Naive thymus-derived CD4-positive, alpha-beta T cell (primary cell): ENCODE measurements at regions not wholly inside any gene's neighbourhood (a gene's known extent, or its start where the extent isn't known, plus 50 kb on each side); places are given as distances from the start of the nearest gene placed in this dataset.

ENCODE experiments used
- ATAC-seq: fragments of 150-1000 bp; cut with Tn5 transposase; 2 replicates; pipeline ENCODE4 v1.10.0; 2021; ENCODE audit warnings: mild to moderate bottlenecking, moderate library complexity
- CTCF ChIA-PET: fragments of 350-600 bp; sonication (Branson Sonifier 250); formaldehyde crosslinking; loops from one replicate; lab custom pipeline; 2021; ENCODE audit warnings: antibody characterized with exemption; lab: Charles Lee
- POLR2A ChIA-PET: fragments of 350-600 bp; sonication (Branson Sonifier 250); formaldehyde crosslinking; loops from one replicate; lab custom pipeline; 2021; ENCODE audit warnings: antibody characterized with exemption, inconsistent platforms; lab: Charles Lee
- DNase-seq, 9 donors: peaks; one replicate each; pipeline versions ENCODE4 v3.0.0 to v3.0.0-alpha.2; 2020 to 2022; ENCODE audit warnings: mixed read lengths in 1 of 9
- H3K27ac ChIP-seq: one replicate; pipeline ENCODE4 v1.7.0; 2013; ENCODE audit warnings: mild to moderate bottlenecking, low read depth, low read length, moderate library complexity
- H3K27me3 ChIP-seq, 2 donors: one replicate each; pipeline ENCODE4 v1.7.0; 2013; ENCODE audit warnings: low read length in 2 of 2, mild to moderate bottlenecking in 2 of 2, moderate library complexity in 2 of 2; ENCODE audit not compliant: control insufficient read depth in 2 of 2, insufficient read depth in 2 of 2
- H3K36me3 ChIP-seq, 3 experiments: 1 replicate in 2 of 3; 2 replicates in 1 of 3; pipeline ENCODE4 v1.7.0; 2013; ENCODE audit warnings: low read length in 3 of 3, mild to moderate bottlenecking in 3 of 3, moderate library complexity in 1 of 3; ENCODE audit not compliant: insufficient read depth in 3 of 3, control insufficient read depth in 2 of 3
- H3K4me1 ChIP-seq, 2 donors: one replicate each; pipeline ENCODE4 v1.7.0; 2013; ENCODE audit warnings: low read length in 2 of 2, mild to moderate bottlenecking in 2 of 2, moderate library complexity in 1 of 2; ENCODE audit not compliant: control insufficient read depth in 2 of 2, insufficient read depth in 2 of 2
- H3K4me3 ChIP-seq: 2 replicates; pipeline ENCODE4 v1.7.0; 2013; ENCODE audit warnings: mild to moderate bottlenecking, low read length
- H3K9me3 ChIP-seq, 3 experiments: 1 replicate in 2 of 3; 2 replicates in 1 of 3; pipeline ENCODE4 v1.7.0; 2013; ENCODE audit warnings: low read length in 3 of 3; ENCODE audit not compliant: control insufficient read depth in 2 of 3
- H3K27ac Mint-ChIP-seq, 9 donors: one replicate each; pipeline ENCODE4 v1.8.0; 2020 to 2022; ENCODE audit warnings: mixed read lengths in 9 of 9, mild to moderate bottlenecking in 8 of 9, moderate library complexity in 5 of 9, inconsistent platforms in 2 of 9
- H3K27me3 Mint-ChIP-seq, 5 donors: one replicate each; pipeline ENCODE4 v1.8.0; 2021 to 2022; ENCODE audit warnings: mixed read lengths in 5 of 5, mild to moderate bottlenecking in 1 of 5
- H3K36me3 Mint-ChIP-seq, 5 donors: one replicate each; pipeline ENCODE4 v1.8.0; 2020 to 2022; ENCODE audit warnings: mixed read lengths in 5 of 5, mild to moderate bottlenecking in 3 of 5, inconsistent platforms in 1 of 5
- H3K4me1 Mint-ChIP-seq, 7 donors: one replicate each; pipeline ENCODE4 v1.8.0; 2020 to 2022; ENCODE audit warnings: mixed read lengths in 7 of 7, mild to moderate bottlenecking in 3 of 7, inconsistent platforms in 1 of 7
- H3K4me3 Mint-ChIP-seq, 10 donors: one replicate each; pipeline ENCODE4 v1.8.0; 2020 to 2022; ENCODE audit warnings: mild to moderate bottlenecking in 10 of 10, mixed read lengths in 10 of 10, moderate library complexity in 6 of 10, inconsistent platforms in 2 of 10
- H3K9me3 Mint-ChIP-seq, 11 donors: one replicate each; pipeline ENCODE4 v1.8.0; 2020 to 2022; ENCODE audit warnings: mixed read lengths in 11 of 11, mild to moderate bottlenecking in 4 of 11, inconsistent platforms in 1 of 11, moderate library complexity in 1 of 11
- intact Hi-C, 2 donors: fragments of 100-400 bp; cut with micrococcal nuclease; formaldehyde crosslinking; loops; one replicate each; pipeline ENCODE4 v1.15.1; 2023

DNA sequence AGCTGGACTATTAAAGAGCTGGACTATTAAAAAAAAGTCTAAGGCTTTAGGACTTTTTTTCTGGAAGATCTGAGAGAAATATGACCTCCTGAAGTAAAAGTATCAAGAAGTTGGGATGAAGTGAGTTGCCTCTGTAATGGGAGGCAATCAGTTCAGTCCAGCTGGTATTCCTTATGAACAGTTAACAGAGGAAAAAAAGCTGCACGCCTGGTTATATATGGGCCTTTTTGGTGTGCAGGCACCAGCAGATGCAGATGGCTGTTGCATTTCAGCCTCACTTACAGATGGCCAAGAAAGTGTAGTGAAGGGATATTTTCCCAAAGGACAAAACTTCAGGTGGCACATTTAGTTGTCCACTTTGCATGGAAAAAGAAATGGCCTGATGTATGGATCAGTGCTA is 70.3 kb upstream of the ELOVL5 start:
- DNase-seq (no peak), ATAC-seq (no peak)
- CTCF ChIA-PET = interaction anchor here (0.7 to 1.0 kb wide), 2 partner anchors 8 to 11 kb away, joined by 3 to 4 read pairs; no protein-coding TSS in a partner anchor
- Mint-ChIP-seq H3K36me3 (no peaks in the 10 kb centered on the region), H3K27me3 (peaks cover 0 to 24% (median 5%) of the 10 kb centered on the region in 5 donors), H3K4me1 (peaks cover 0 to 2% (median 0%) of the 10 kb centered on the region in 7 donors), H3K9me3 (no peaks in the 10 kb centered on the region), H3K4me3 (no peak overlapping the region), H3K27ac (no peak overlapping the region)
- POLR2A ChIA-PET = no interaction called here
- Histone ChIP-seq H3K36me3 (no peaks in the 10 kb centered on the region), H3K4me3 (no peak overlapping the region), H3K27ac (no peak overlapping the region), H3K4me1 (no peaks in the 10 kb centered on the region), H3K9me3 (no peaks in the 10 kb centered on the region), H3K27me3 (no peaks in the 10 kb centered on the region)
- intact Hi-C loops = no loop called here

DNA sequence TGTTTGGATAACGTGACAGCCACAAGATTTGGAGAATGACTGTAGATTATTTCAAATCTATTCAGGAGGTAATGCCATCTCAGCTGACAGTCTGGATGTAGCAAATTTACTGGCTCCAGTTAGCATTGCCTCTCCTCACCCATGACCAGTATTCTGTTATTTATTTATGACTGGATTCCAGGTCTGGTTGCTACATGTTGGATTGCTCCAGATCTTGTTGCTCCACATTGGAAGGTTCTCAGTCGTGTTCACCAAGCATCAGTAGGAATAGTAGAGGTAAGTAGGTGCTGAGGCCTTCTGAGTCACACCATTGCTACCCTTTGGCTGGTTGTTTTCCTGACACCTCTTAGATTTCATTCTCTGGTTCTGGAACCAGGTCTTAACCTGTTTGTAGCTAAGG is 69.5 kb upstream of the ELOVL5 start:
- intact Hi-C loops = no loop called here
- Histone ChIP-seq H3K4me1 (no peaks in the 10 kb centered on the region), H3K9me3 (no peaks in the 10 kb centered on the region), H3K36me3 (no peaks in the 10 kb centered on the region), H3K27ac (no peak overlapping the region), H3K4me3 (no peak overlapping the region), H3K27me3 (no peaks in the 10 kb centered on the region)
- no peaks in the 10 kb centered on the region for H3K36me3 Mint-ChIP-seq
- H3K9me3 Mint-ChIP-seq = no peaks in the 10 kb centered on the region
- ATAC-seq (no peak), DNase-seq (no peak)
- CTCF ChIA-PET = interaction anchor here (0.7 kb wide), 1 partner anchor 10 kb away, joined by 3 read pairs; no protein-coding TSS in a partner anchor
- no peak overlapping the region for H3K4me3 Mint-ChIP-seq
- H3K27ac Mint-ChIP-seq = no peak overlapping the region
- no peaks in the 10 kb centered on the region for H3K4me1 Mint-ChIP-seq
- H3K27me3 Mint-ChIP-seq = peaks cover 0 to 19% (median 2%) of the 10 kb centered on the region in 5 donors
- POLR2A ChIA-PET = no interaction called here

DNA sequence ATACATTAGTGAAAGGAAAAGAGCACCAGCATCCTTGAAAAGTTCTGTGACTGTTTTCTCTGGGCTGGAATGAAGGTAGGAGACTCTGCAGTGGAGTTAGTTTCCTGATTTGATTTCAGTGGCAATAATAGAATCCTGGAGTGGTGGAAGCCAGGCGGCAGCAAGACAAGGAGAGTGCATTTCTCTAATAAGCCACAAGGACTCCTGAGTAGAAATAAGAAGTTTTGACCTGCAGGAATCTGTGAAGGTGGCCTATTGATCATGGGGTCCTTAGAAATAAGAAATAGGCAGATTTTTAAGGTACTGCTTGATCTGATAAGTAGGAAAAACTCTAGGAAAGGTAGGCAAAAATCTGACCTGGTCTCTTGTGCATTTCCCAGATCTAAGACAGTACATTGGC is 68.4 kb upstream of the ELOVL5 start:
- H3K27ac Mint-ChIP-seq = no peak overlapping the region
- ATAC-seq (no peak), DNase-seq (no peak)
- H3K9me3 Mint-ChIP-seq = no peaks in the 10 kb centered on the region
- H3K4me3 ChIP-seq = no peak overlapping the region
- H3K27me3 Mint-ChIP-seq = peaks cover 0 to 12% (median 0%) of the 10 kb centered on the region in 5 donors
- no peaks in the 10 kb centered on the region for H3K36me3 ChIP-seq
- H3K27ac ChIP-seq = no peak overlapping the region
- CTCF ChIA-PET = no interaction called here
- intact Hi-C loops = no loop called here
- H3K4me1 ChIP-seq = no peaks in the 10 kb centered on the region
- no peaks in the 10 kb centered on the region for H3K27me3 ChIP-seq
- H3K9me3 ChIP-seq = no peaks in the 10 kb centered on the region
- no peaks in the 10 kb centered on the region for H3K36me3 Mint-ChIP-seq
- no peak overlapping the region for H3K4me3 Mint-ChIP-seq
- POLR2A ChIA-PET = interaction anchor here (0.7 kb wide), 1 partner anchor 128 kb away, joined by 3 read pairs; no protein-coding TSS in a partner anchor
- H3K4me1 Mint-ChIP-seq = no peaks in the 10 kb centered on the region

DNA sequence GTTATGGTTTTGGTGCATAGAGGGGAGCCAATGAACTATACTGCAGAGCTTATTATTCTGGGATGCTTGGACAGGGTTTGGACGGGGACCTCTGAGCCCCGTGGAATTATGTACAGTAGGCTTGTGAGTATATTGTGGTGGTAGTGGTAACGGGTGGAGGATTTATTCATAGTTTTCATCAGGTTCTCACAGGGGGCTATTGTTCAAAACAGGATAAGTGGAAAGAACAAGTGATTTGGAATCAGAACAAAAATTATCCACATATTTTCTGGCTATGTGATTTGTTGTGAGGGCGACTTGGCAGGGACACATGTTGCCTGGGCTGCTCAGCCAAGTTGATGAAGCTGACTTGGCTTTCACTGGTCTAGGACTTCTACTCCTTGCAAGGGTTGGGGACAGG is 64.6 kb upstream of the ELOVL5 start:
- Mint-ChIP-seq H3K4me1 (peaks cover 0 to 6% (median 3%) of the 10 kb centered on the region in 7 donors), H3K4me3 (no peak overlapping the region), H3K27ac (no peak overlapping the region), H3K9me3 (no peaks in the 10 kb centered on the region), H3K36me3 (no peaks in the 10 kb centered on the region), H3K27me3 (peaks cover 0 to 5% (median 0%) of the 10 kb centered on the region in 5 donors)
- H3K36me3 ChIP-seq = no peaks in the 10 kb centered on the region
- ATAC-seq (no peak), DNase-seq (no peak)
- H3K4me3 ChIP-seq = no peak overlapping the region
- intact Hi-C loops = loop anchor here in 1 of 2 donors (5.0 kb wide), 1 partner anchor 76 kb away; no protein-coding TSS in a partner anchor
- H3K9me3 ChIP-seq = no peaks in the 10 kb centered on the region
- ChIA-PET CTCF (interaction anchor here (0.6 to 0.7 kb wide), 2 partner anchors 15 to 247 kb away, joined by 3 read pairs; no protein-coding TSS in a partner anchor), POLR2A (interaction anchor here (1.3 kb wide), 1 partner anchor 238 kb away, joined by 3 read pairs; no protein-coding TSS in a partner anchor)
- H3K27me3 ChIP-seq = no peaks in the 10 kb centered on the region
- peaks cover 0 to 3% of the 10 kb centered on the region in 2 donors for H3K4me1 ChIP-seq
- H3K27ac ChIP-seq = no peak overlapping the region

DNA sequence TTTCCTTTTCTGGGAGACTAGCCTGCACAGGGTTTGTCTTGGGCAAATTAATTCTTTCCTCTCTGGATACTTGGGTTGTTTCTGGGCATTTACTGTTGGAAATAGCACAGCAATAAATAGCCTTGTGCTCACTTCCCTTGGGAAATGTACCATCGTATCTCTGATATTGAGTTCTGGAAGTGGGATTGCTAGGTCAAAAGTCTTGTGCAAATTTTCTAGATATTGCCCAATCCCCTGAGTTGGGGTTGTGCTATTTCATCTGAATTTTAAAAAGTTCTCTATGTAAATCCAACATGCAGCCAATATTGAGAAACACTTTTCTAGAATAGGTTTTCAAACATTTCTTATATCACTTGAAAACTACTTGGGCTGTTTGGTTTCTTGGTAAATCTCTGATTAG is 64.0 kb upstream of the ELOVL5 start:
- ChIA-PET CTCF (interaction anchor here (0.6 kb wide), 1 partner anchor 15 kb away, joined by 3 read pairs; no protein-coding TSS in a partner anchor), POLR2A (interaction anchor here (1.3 kb wide), 1 partner anchor 237 kb away, joined by 3 read pairs; no protein-coding TSS in a partner anchor)
- H3K4me3 Mint-ChIP-seq = no peak overlapping the region
- no peak overlapping the region for H3K4me3 ChIP-seq
- no peak for DNase-seq
- peaks cover 0 to 5% (median 0%) of the 10 kb centered on the region in 5 donors for H3K27me3 Mint-ChIP-seq
- H3K9me3 Mint-ChIP-seq = no peaks in the 10 kb centered on the region
- no peak overlapping the region for H3K27ac Mint-ChIP-seq
- intact Hi-C loops = loop anchor here in 1 of 2 donors (5.0 kb wide), 1 partner anchor 75 kb away; no protein-coding TSS in a partner anchor
- no peak for ATAC-seq
- no peaks in the 10 kb centered on the region for H3K36me3 Mint-ChIP-seq
- H3K27me3 ChIP-seq = no peaks in the 10 kb centered on the region
- H3K27ac ChIP-seq = no peak overlapping the region
- peaks cover 0 to 3% of the 10 kb centered on the region in 2 donors for H3K4me1 ChIP-seq
- H3K9me3 ChIP-seq = no peaks in the 10 kb centered on the region
- H3K4me1 Mint-ChIP-seq = peaks cover 0 to 6% (median 3%) of the 10 kb centered on the region in 7 donors
- H3K36me3 ChIP-seq = no peaks in the 10 kb centered on the region

DNA sequence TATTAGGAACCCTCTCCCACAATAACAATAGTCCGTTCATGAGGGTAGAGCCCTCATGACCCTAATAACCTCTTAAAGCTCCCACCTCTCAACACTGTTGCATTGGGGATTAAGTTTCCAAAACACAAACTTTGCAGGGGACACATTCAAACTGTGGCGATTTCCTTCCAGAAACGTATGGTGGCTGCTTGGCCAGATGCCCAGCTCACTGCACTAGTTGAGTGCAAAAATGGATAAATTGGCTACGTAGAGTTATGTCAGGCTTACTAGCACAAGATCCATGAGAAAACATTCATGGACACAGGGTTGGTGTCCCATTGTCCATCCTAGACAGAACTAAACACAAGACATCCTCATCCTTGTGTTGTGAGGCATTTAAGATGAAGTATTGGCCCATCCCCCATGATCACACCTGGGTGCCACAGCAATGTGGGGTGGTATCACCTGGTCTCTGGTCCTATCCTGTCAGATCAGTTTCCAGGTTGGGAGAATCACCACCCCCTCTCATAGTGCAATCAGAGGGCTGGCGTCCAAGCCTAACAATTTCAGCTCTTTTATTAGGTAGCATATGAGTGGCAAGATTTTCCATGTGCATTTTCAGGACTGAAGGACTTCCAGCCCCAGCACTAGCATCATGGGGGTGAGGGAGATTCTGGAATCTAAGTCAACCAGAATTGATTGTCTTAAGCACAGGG is 63.4 kb upstream of the ELOVL5 start:
- H3K27ac ChIP-seq = no peak overlapping the region
- peaks cover 0 to 5% (median 0%) of the 10 kb centered on the region in 5 donors for H3K27me3 Mint-ChIP-seq
- no peaks in the 10 kb centered on the region for H3K27me3 ChIP-seq
- ChIA-PET POLR2A (interaction anchor here (1.3 kb wide), 1 partner anchor 64 kb away, joined by 3 read pairs; no protein-coding TSS in a partner anchor), CTCF (interaction anchor here (0.7 to 5.2 kb wide), 5 partner anchors 49 to 238 kb away, joined by 3 to 97 read pairs (median 4); no protein-coding TSS in a partner anchor)
- intact Hi-C loops = loop anchor here in 1 of 2 donors (5.0 kb wide), 1 partner anchor 75 kb away; no protein-coding TSS in a partner anchor
- peaks cover 0 to 3% of the 10 kb centered on the region in 2 donors for H3K4me1 ChIP-seq
- DNase-seq (no peak), ATAC-seq (no peak)
- H3K9me3 Mint-ChIP-seq = no peaks in the 10 kb centered on the region
- no peaks in the 10 kb centered on the region for H3K9me3 ChIP-seq
- no peak overlapping the region for H3K27ac Mint-ChIP-seq
- no peak overlapping the region for H3K4me3 ChIP-seq
- H3K36me3 ChIP-seq = no peaks in the 10 kb centered on the region
- no peak overlapping the region for H3K4me3 Mint-ChIP-seq
- peaks cover 0 to 6% (median 3%) of the 10 kb centered on the region in 7 donors for H3K4me1 Mint-ChIP-seq
- no peaks in the 10 kb centered on the region for H3K36me3 Mint-ChIP-seq
